Fibroblast of pulmonary artery (primary cell): ENCODE measurements at regions not wholly inside any gene's neighbourhood (a gene's known extent, or its start where the extent isn't known, plus 50 kb on each side); places are given as distances from the start of the nearest gene placed in this dataset.

Experiments used
- DNase-seq: peaks from one replicate; pipeline ENCODE4 v3.0.0-alpha.2; 2010; ENCODE audit warnings: low read depth
- H3K4me3 ChIP-seq: replicated peaks from 2 replicates; pipeline ENCODE4 v1.5.1; 2011; ENCODE audit warnings: low read depth, mild to moderate bottlenecking, control low read depth, low read length, moderate library complexity
- CTCF ChIP-seq: IDR thresholded peaks from 2 replicates; pipeline ENCODE4 v1.5.1; 2011; ENCODE audit warnings: mild to moderate bottlenecking, control low read depth, low read length, inconsistent platforms; ENCODE audit errors: missing control alignments

- no peak for TF ChIP-seq CTCF
- DNase-seq, result no peak
- no peak overlapping the region for H3K4me3 ChIP-seq
These were observed 51.6 kb upstream of the CCN6 start for GRCh38 chr6:112002307-112002706.
